Loucy (cell line): ENCODE measurements at regions not wholly inside any gene's neighbourhood (a gene's known extent, or its start where the extent isn't known, plus 50 kb on each side); places are given as distances from the start of the nearest gene placed in this dataset.

ENCODE experiments used
- CTCF ChIP-seq: fragments of 200-600 bp; sonication (generic); conservative IDR thresholded peaks from 2 replicates; pipeline ENCODE4 v1.5.1; 2014; ENCODE audit warnings: mild to moderate bottlenecking, antibody characterized with exemption, low read length
- EZH2phosphoT487 ChIP-seq: fragments of 200-600 bp; IDR thresholded peaks from 2 replicates; pipeline ENCODE4 v1.6.1; 2018; ENCODE audit warnings: antibody characterized with exemption, mild to moderate bottlenecking, moderate library complexity, borderline replicate concordance

GRCh38 chr16:87098976-87099720 is 218.0 kb downstream of the C16orf95 start:
- TF ChIP-seq CTCF (no peak), EZH2phosphoT487 (no peak)
